ENCODE measurements at regions not wholly inside any gene's neighbourhood (a gene's known extent, or its start where the extent isn't known, plus 50 kb on each side); places are given as distances from the start of the nearest gene placed in this dataset.

DNA sequence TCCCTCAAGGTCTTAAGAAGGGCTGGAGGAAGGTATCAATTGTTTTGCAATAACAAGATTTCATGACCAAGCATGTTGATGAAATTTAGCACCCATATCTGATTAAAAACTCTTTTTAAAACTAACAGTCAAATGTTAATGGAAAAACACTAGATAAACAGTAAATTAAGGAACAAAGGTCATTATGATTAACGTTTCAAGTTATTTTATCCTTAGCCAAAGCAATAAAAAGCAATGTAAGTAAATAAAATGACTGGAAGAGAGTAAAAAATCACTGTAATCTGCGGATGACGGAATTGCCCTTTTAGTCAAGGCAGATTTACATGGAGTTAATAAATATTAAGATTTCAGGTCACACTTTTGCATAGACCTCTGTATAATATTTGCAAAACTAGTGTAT is 179.5 kb upstream of the KLF6 start:
- Histone ChIP-seq H3K4me3 (no peak overlapping the region), H3K27me3 (replicated peaks; ENCODE audit: insufficient read depth) (no peaks in the 10 kb centered on the region), H3K9me3 (ENCODE audit: low read depth) (no peaks in the 10 kb centered on the region), H2AFZ (no peak overlapping the region), H3K27ac (no peak overlapping the region), H3K9ac (no peak overlapping the region), H3K4me1 (ENCODE audit: insufficient read depth) (no peaks in the 10 kb centered on the region), H4K20me1 (ENCODE audit: insufficient read depth) (no peaks in the 10 kb centered on the region), H3K36me3 (ENCODE audit: low read depth) (no peaks in the 10 kb centered on the region), H3K4me2 (ENCODE audit: unreplicated experiment) (no peak overlapping the region), H3F3A (ENCODE audit: insufficient read depth) (no peaks in the 10 kb centered on the region), H3K79me2 (ENCODE audit: insufficient read depth) (no peaks in the 10 kb centered on the region), H3K9me2 (ENCODE audit: insufficient read depth) (no peaks in the 10 kb centered on the region)
- DNase-seq = no peak
- WGBS, 2 experiments (ENCODE audit: low coverage in 1 of 2, low lambda C conversion rate in 2 of 2, missing lambda C conversion rate in 2 of 2) = 88 to 92% methylated on average over 3 of the region's 3 CpGs
- in situ Hi-C loops (cut with MboI) = no loop called here
- TF ChIP-seq EZH2phosphoT487 (IDR thresholded peaks at IDR 0.05; ENCODE audit: insufficient read depth, low read depth) = no peak
- TF ChIP-seq EZH2 (IDR thresholded peaks at IDR 0.05; ENCODE audit: insufficient read depth, poor library complexity, severe bottlenecking) = no peak

GRCh38 chr10:3963191-3963673 is 178.2 kb upstream of the KLF6 start:
- H3K9me3 ChIP-seq (ENCODE audit: low read depth) = no peaks in the 10 kb centered on the region
- H3F3A ChIP-seq (ENCODE audit: insufficient read depth) = no peaks in the 10 kb centered on the region
- no peaks in the 10 kb centered on the region for H3K9me2 ChIP-seq (ENCODE audit: insufficient read depth)
- no peak for DNase-seq
- no peaks in the 10 kb centered on the region for H3K36me3 ChIP-seq (ENCODE audit: low read depth)
- H3K4me3 ChIP-seq = no peak overlapping the region
- H3K4me2 ChIP-seq (ENCODE audit: unreplicated experiment) = no peak overlapping the region
- no peak for TF ChIP-seq EZH2phosphoT487 (IDR thresholded peaks at IDR 0.05; ENCODE audit: insufficient read depth, low read depth)
- no peak for TF ChIP-seq EZH2 (IDR thresholded peaks at IDR 0.05; ENCODE audit: insufficient read depth, poor library complexity, severe bottlenecking)
- no peaks in the 10 kb centered on the region for H3K4me1 ChIP-seq (ENCODE audit: insufficient read depth)
- no peaks in the 10 kb centered on the region for H3K79me2 ChIP-seq (ENCODE audit: insufficient read depth)
- no peak overlapping the region for H3K27ac ChIP-seq
- no peaks in the 10 kb centered on the region for H4K20me1 ChIP-seq (ENCODE audit: insufficient read depth)
- no peak overlapping the region for H2AFZ ChIP-seq
- H3K9ac ChIP-seq = no peak overlapping the region
- in situ Hi-C loops (cut with MboI) = no loop called here
- H3K27me3 ChIP-seq (replicated peaks; ENCODE audit: insufficient read depth) = no peaks in the 10 kb centered on the region
- WGBS, 2 experiments (ENCODE audit: low coverage in 1 of 2, low lambda C conversion rate in 2 of 2, missing lambda C conversion rate in 2 of 2) = 70 to 72% methylated on average over 4 of the region's 4 CpGs

GRCh38 chr10:3961082-3961481 is 176.1 kb upstream of the KLF6 start:
- no peaks in the 10 kb centered on the region for H3K9me3 ChIP-seq (ENCODE audit: low read depth)
- no peak overlapping the region for H2AFZ ChIP-seq
- H3K4me1 ChIP-seq (ENCODE audit: insufficient read depth) = no peaks in the 10 kb centered on the region
- TF ChIP-seq EZH2 (IDR thresholded peaks at IDR 0.05; ENCODE audit: insufficient read depth, poor library complexity, severe bottlenecking) (no peak), EZH2phosphoT487 (IDR thresholded peaks at IDR 0.05; ENCODE audit: insufficient read depth, low read depth) (no peak)
- no peak overlapping the region for H3K9ac ChIP-seq
- no peaks in the 10 kb centered on the region for H3K36me3 ChIP-seq (ENCODE audit: low read depth)
- no peak overlapping the region for H3K4me3 ChIP-seq
- 87 to 88% methylated on average over 4 of the region's 4 CpGs for WGBS, 2 experiments (ENCODE audit: low coverage in 1 of 2, low lambda C conversion rate in 2 of 2, missing lambda C conversion rate in 2 of 2)
- in situ Hi-C loops (cut with MboI) = no loop called here
- DNase-seq = no peak
- H4K20me1 ChIP-seq (ENCODE audit: insufficient read depth) = no peaks in the 10 kb centered on the region
- no peaks in the 10 kb centered on the region for H3K9me2 ChIP-seq (ENCODE audit: insufficient read depth)
- no peaks in the 10 kb centered on the region for H3F3A ChIP-seq (ENCODE audit: insufficient read depth)
- H3K4me2 ChIP-seq (ENCODE audit: unreplicated experiment) = no peak overlapping the region
- no peaks in the 10 kb centered on the region for H3K79me2 ChIP-seq (ENCODE audit: insufficient read depth)
- no peak overlapping the region for H3K27ac ChIP-seq
- H3K27me3 ChIP-seq (replicated peaks; ENCODE audit: insufficient read depth) = no peaks in the 10 kb centered on the region

DNA sequence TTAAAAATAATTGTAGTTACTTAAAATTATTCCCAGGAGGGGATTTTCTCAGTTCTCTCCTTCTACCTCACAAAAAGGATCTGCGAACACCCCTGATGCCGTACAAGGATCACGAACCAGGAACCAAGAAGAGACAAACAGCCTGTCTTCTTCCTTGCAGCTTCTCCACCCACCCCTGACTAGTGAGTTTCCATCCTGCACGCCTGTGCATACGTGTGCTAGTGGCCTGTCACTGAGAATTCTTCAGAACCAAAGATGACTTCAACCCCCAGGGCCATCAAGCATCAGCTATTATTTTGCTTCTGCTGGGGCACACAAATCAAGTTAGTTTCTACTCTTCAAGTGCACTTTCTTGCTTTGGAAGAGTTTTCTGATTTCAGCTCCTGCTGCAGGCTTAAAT is 175.5 kb upstream of the KLF6 start:
- H3K9me2 ChIP-seq (ENCODE audit: insufficient read depth) = no peaks in the 10 kb centered on the region
- no peak for TF ChIP-seq EZH2phosphoT487 (IDR thresholded peaks at IDR 0.05; ENCODE audit: insufficient read depth, low read depth)
- TF ChIP-seq EZH2 (IDR thresholded peaks at IDR 0.05; ENCODE audit: insufficient read depth, poor library complexity, severe bottlenecking) = no peak
- no peak overlapping the region for H3K9ac ChIP-seq
- H3K4me2 ChIP-seq (ENCODE audit: unreplicated experiment) = no peak overlapping the region
- no peaks in the 10 kb centered on the region for H3K36me3 ChIP-seq (ENCODE audit: low read depth)
- in situ Hi-C loops (cut with MboI) = no loop called here
- no peaks in the 10 kb centered on the region for H3K27me3 ChIP-seq (replicated peaks; ENCODE audit: insufficient read depth)
- 95 to 96% methylated on average over 5 of the region's 5 CpGs for WGBS, 2 experiments (ENCODE audit: low coverage in 1 of 2, low lambda C conversion rate in 2 of 2, missing lambda C conversion rate in 2 of 2)
- H3K79me2 ChIP-seq (ENCODE audit: insufficient read depth) = no peaks in the 10 kb centered on the region
- H4K20me1 ChIP-seq (ENCODE audit: insufficient read depth) = no peaks in the 10 kb centered on the region
- no peak overlapping the region for H3K4me3 ChIP-seq
- H3K4me1 ChIP-seq (ENCODE audit: insufficient read depth) = no peaks in the 10 kb centered on the region
- no peaks in the 10 kb centered on the region for H3F3A ChIP-seq (ENCODE audit: insufficient read depth)
- DNase-seq = no peak
- H2AFZ ChIP-seq = no peak overlapping the region
- H3K9me3 ChIP-seq (ENCODE audit: low read depth) = no peaks in the 10 kb centered on the region
- no peak overlapping the region for H3K27ac ChIP-seq
